ENCODE measurements at regions not wholly inside any gene's neighbourhood (a gene's known extent, or its start where the extent isn't known, plus 50 kb on each side); places are given as distances from the start of the nearest gene placed in this dataset.

DNA sequence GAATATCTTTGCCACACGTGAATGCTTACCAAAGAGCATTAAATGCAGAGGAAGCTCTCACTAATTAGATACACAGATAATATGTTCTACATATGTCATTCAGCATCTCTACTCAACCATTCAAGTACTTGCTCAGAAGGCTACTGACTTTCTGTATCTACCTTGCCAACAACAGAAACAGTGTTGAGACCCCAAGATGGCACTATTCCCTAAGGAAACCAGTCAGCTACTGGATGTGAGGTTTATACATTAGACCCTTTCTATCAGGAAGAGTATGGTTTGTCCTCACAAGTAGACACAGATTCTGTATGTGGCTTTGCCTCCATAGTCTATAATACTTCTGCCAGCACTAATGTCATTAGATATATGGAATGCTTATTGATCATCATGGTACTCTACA is 443.9 kb upstream of the INTU start:
- TF ChIP-seq OSR1 (CRISPR knock-in tag; IDR thresholded peaks at IDR 0.05) (no peak), ZFP3 (CRISPR knock-in tag; IDR thresholded peaks at IDR 0.05) (no peak), CSDC2 (CRISPR knock-in tag; IDR thresholded peaks at IDR 0.05) (no peak), RARB (CRISPR knock-in tag; IDR thresholded peaks at IDR 0.05) (no peak), ZNF8 (CRISPR knock-in tag; IDR thresholded peaks at IDR 0.05) (no peak), ZC3H10 (CRISPR knock-in tag; IDR thresholded peaks at IDR 0.05) (no peak), SNAI2 (CRISPR knock-in tag; IDR thresholded peaks at IDR 0.05) (no peak), ARNTL (CRISPR knock-in tag; IDR thresholded peaks at IDR 0.05; ENCODE audit: borderline replicate concordance, low read depth) (no peak), PPARA (CRISPR knock-in tag; IDR thresholded peaks at IDR 0.05; ENCODE audit: borderline replicate concordance) (no peak)
- TF ChIP-seq, protein P1, sequence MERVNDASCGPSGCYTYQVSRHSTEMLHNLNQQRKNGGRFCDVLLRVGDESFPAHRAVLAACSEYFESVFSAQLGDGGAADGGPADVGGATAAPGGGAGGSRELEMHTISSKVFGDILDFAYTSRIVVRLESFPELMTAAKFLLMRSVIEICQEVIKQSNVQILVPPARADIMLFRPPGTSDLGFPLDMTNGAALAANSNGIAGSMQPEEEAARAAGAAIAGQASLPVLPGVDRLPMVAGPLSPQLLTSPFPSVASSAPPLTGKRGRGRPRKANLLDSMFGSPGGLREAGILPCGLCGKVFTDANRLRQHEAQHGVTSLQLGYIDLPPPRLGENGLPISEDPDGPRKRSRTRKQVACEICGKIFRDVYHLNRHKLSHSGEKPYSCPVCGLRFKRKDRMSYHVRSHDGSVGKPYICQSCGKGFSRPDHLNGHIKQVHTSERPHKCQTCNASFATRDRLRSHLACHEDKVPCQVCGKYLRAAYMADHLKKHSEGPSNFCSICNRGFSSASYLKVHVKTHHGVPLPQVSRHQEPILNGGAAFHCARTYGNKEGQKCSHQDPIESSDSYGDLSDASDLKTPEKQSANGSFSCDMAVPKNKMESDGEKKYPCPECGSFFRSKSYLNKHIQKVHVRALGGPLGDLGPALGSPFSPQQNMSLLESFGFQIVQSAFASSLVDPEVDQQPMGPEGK (CRISPR knock-in tag; IDR thresholded peaks at IDR 0.05; ENCODE audit: borderline replicate concordance) = no peak
- TF ChIP-seq, protein P2, sequence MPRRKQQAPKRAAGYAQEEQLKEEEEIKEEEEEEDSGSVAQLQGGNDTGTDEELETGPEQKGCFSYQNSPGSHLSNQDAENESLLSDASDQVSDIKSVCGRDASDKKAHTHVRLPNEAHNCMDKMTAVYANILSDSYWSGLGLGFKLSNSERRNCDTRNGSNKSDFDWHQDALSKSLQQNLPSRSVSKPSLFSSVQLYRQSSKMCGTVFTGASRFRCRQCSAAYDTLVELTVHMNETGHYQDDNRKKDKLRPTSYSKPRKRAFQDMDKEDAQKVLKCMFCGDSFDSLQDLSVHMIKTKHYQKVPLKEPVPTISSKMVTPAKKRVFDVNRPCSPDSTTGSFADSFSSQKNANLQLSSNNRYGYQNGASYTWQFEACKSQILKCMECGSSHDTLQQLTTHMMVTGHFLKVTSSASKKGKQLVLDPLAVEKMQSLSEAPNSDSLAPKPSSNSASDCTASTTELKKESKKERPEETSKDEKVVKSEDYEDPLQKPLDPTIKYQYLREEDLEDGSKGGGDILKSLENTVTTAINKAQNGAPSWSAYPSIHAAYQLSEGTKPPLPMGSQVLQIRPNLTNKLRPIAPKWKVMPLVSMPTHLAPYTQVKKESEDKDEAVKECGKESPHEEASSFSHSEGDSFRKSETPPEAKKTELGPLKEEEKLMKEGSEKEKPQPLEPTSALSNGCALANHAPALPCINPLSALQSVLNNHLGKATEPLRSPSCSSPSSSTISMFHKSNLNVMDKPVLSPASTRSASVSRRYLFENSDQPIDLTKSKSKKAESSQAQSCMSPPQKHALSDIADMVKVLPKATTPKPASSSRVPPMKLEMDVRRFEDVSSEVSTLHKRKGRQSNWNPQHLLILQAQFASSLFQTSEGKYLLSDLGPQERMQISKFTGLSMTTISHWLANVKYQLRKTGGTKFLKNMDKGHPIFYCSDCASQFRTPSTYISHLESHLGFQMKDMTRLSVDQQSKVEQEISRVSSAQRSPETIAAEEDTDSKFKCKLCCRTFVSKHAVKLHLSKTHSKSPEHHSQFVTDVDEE (CRISPR knock-in tag; IDR thresholded peaks at IDR 0.05) = no peak
